ENCODE measurements at regions not wholly inside any gene's neighbourhood (a gene's known extent, or its start where the extent isn't known, plus 50 kb on each side); places are given as distances from the start of the nearest gene placed in this dataset.

DNA sequence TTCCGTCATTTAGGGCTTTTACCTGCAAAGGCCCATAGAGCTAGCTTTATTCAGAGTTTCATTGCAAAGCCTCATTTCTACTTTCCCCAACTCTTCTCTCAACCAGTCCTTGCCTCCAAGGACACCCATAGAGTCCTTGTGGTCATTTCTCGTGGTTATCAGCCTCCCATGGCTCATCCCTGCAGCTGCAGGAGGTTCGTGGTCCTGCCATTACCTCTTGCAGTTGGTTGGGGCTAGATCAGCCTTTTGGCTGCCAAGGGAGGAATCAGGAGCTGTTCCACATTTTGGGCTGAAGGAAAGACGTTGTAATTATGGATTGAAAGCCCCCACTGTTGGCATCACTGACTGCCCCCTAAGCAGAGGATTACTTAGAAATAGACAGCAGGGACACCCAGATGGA lies 231.0 kb downstream of the MAN2A1 start:
- TF ChIP-seq ESRRA (IDR thresholded peaks at IDR 0.05; ENCODE audit: low read length), result no peak
- TF ChIP-seq ZNF274 (IDR thresholded peaks at IDR 0.05; ENCODE audit: insufficient read depth, insufficient read length), result no peak
- TF ChIP-seq EZH2 (IDR thresholded peaks at IDR 0.05; ENCODE audit: borderline replicate concordance, control insufficient read depth, low read depth, low read length), result no peak
- TF ChIP-seq, protein P1, sequence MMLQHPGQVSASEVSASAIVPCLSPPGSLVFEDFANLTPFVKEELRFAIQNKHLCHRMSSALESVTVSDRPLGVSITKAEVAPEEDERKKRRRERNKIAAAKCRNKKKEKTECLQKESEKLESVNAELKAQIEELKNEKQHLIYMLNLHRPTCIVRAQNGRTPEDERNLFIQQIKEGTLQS (IDR thresholded peaks at IDR 0.05; ENCODE audit: borderline replicate concordance, extremely low read depth, low read depth, low read length), result no peak
- no peak for TF ChIP-seq POLR2AphosphoS5 (IDR thresholded peaks at IDR 0.05; ENCODE audit: low read length)
- no peak for TF ChIP-seq CREB1 (IDR thresholded peaks at IDR 0.05; ENCODE audit: low read depth)

Data from GM12878 (cell line).